GM19328 (cell line): ENCODE measurements at regions not wholly inside any gene's neighbourhood (a gene's known extent, or its start where the extent isn't known, plus 50 kb on each side); places are given as distances from the start of the nearest gene placed in this dataset.
"Not testable (repeated sequence)": the region's sequence is repeated elsewhere in the genome, so short reads cannot be mapped to it uniquely, and the experiment has no call there.

Experiments used
- ATAC-seq: cut with Tn5 transposase; IDR thresholded peaks from one replicate; pipeline ENCODE4 v1.9.1; 2021; ENCODE audit warnings: mild to moderate bottlenecking, moderate library complexity; ENCODE audit not compliant: unreplicated experiment

GRCh38 chr3:27779176-27779575 is 57.1 kb upstream of the EOMES start:
- no peak for ATAC-seq

- no peak for ATAC-seq
Observed at GRCh38 chr3:27789420-27789819, 67.3 kb upstream of the EOMES start.

- no peak for ATAC-seq
Observed at GRCh38 chr3:27791956-27792355, 69.8 kb upstream of the EOMES start.

GRCh38 chr3:27792869-27793268 is 70.7 kb upstream of the EOMES start:
- ATAC-seq = no peak

GRCh38 chr3:27794211-27794610 is 72.1 kb upstream of the EOMES start:
- ATAC-seq = no peak

- ATAC-seq = no peak
Observed at GRCh38 chr3:27796365-27796875, 74.3 kb upstream of the EOMES start.

GRCh38 chr3:27797773-27798172 is 75.7 kb upstream of the EOMES start:
- no peak for ATAC-seq

- ATAC-seq = no peak
Observed at GRCh38 chr3:27800261-27800660, 78.1 kb upstream of the EOMES start.

GRCh38 chr3:27802425-27802824 is 80.3 kb upstream of the EOMES start:
- no peak for ATAC-seq

- no peak for ATAC-seq
Observed at GRCh38 chr3:27802849-27803248, 80.7 kb upstream of the EOMES start.

GRCh38 chr3:27805282-27805681 is 83.2 kb upstream of the EOMES start:
- no peak for ATAC-seq

- no peak for ATAC-seq
Observed at GRCh38 chr3:27813255-27813654, 91.1 kb upstream of the EOMES start.

GRCh38 chr3:27821609-27822008 is 99.5 kb upstream of the EOMES start:
- not testable (repeated sequence) for ATAC-seq

- ATAC-seq = no peak
Observed at GRCh38 chr3:27824312-27825200, 102.4 kb upstream of the EOMES start.

- no peak for ATAC-seq
Observed at GRCh38 chr3:27826448-27826847, 104.3 kb upstream of the EOMES start.

GRCh38 chr3:27827041-27827440 is 104.9 kb upstream of the EOMES start:
- no peak for ATAC-seq

- ATAC-seq = no peak
Observed at GRCh38 chr3:27840807-27841594, 118.9 kb upstream of the EOMES start.

- ATAC-seq = no peak
Observed at GRCh38 chr3:27844052-27844675, 122.0 kb upstream of the EOMES start.

- no peak for ATAC-seq
Observed at GRCh38 chr3:27847697-27848096, 125.6 kb upstream of the EOMES start.

GRCh38 chr3:27848826-27849225 is 126.7 kb upstream of the EOMES start:
- no peak for ATAC-seq

- ATAC-seq = no peak
Observed at GRCh38 chr3:27859821-27860220, 137.7 kb upstream of the EOMES start.
